GM12878 (cell line): ENCODE measurements at regions not wholly inside any gene's neighbourhood (a gene's known extent, or its start where the extent isn't known, plus 50 kb on each side); places are given as distances from the start of the nearest gene placed in this dataset.

Experiments used
- BCL11A ChIP-seq: IDR thresholded peaks from 2 replicates; pipeline ENCODE4 v1.6.1; 2011; ENCODE audit warnings: low read depth, low read length
- EGR1 ChIP-seq, 2 experiments: IDR thresholded peaks; 1 replicate in 1 of 2; 2 replicates in 1 of 2; pipeline ENCODE4 v1.6.1; 2011 to 2012; ENCODE audit warnings: low read depth in 2 of 2, low read length in 2 of 2, borderline replicate concordance in 1 of 2, mild to moderate bottlenecking in 1 of 2, moderate library complexity in 1 of 2
- FOS ChIP-seq: IDR thresholded peaks from 3 replicates; pipeline ENCODE4 v1.6.1; 2011; ENCODE audit warnings: borderline replicate concordance; ENCODE audit not compliant: insufficient read length; ENCODE audit errors: extremely low read depth
- MEF2B ChIP-seq: fragments of 450-650 bp; IDR thresholded peaks from 2 replicates; pipeline ENCODE4 v1.6.1; 2018; ENCODE audit warnings: mild to moderate bottlenecking, moderate library complexity; ENCODE audit not compliant: partially characterized antibody, poor library complexity, severe bottlenecking
- NRF1 ChIP-seq: conservative IDR thresholded peaks from 2 replicates; pipeline ENCODE4 v1.6.1; 2011; ENCODE audit warnings: mild to moderate bottlenecking, low read depth, low read length, improper control_type of control experiment
- POLR2AphosphoS2 ChIP-seq: IDR thresholded peaks from 2 replicates; pipeline ENCODE4 v1.6.1; 2011; ENCODE audit warnings: low read depth, mild to moderate bottlenecking, low read length, improper control_type of control experiment, moderate library complexity
- RUNX3 ChIP-seq: IDR thresholded peaks from 2 replicates; pipeline ENCODE4 v1.6.1; 2012; ENCODE audit warnings: low read length, inconsistent platforms
- SKIL ChIP-seq: fragments of 450-650 bp; IDR thresholded peaks from 2 replicates; pipeline ENCODE4 v1.6.1; 2017; ENCODE audit warnings: mild to moderate bottlenecking, low read depth, inconsistent platforms; ENCODE audit not compliant: poor library complexity, severe bottlenecking
- STAT1 ChIP-seq: fragments of 450-650 bp; conservative IDR thresholded peaks from 2 replicates; pipeline ENCODE4 v1.6.1; 2014; ENCODE audit warnings: antibody characterized with exemption, mild to moderate bottlenecking
- TARDBP ChIP-seq: IDR thresholded peaks from 2 replicates; pipeline ENCODE4 v1.6.1; 2016; ENCODE audit warnings: borderline replicate concordance
- USF1 ChIP-seq: IDR thresholded peaks from 2 replicates; pipeline ENCODE4 v1.6.1; 2011; ENCODE audit warnings: borderline replicate concordance, low read depth, mild to moderate bottlenecking, moderate library complexity, mixed read lengths, low read length; ENCODE audit not compliant: insufficient read depth; ENCODE audit errors: extremely low read length
- YY1 ChIP-seq: IDR thresholded peaks from 2 replicates; pipeline ENCODE4 v1.6.1; 2011; ENCODE audit warnings: low read depth, mild to moderate bottlenecking, low read length
- ZBTB4 ChIP-seq: fragments of 450-650 bp; formaldehyde crosslinking; IDR thresholded peaks from 2 replicates; pipeline ENCODE4 v1.4.0; 2022; ENCODE audit warnings: mild to moderate bottlenecking, moderate library complexity
- ZNF274 ChIP-seq: IDR thresholded peaks from one replicate; pipeline ENCODE4 v1.8.0; 2011; ENCODE audit not compliant: insufficient read length, insufficient read depth
- TF ChIP-seq, protein P1 (sequence below): IDR thresholded peaks from 2 replicates; pipeline ENCODE4 v1.6.1; 2012; ENCODE audit warnings: improper control_type of control experiment, low read depth, low read length; ENCODE audit not compliant: insufficient replicate concordance

DNA sequence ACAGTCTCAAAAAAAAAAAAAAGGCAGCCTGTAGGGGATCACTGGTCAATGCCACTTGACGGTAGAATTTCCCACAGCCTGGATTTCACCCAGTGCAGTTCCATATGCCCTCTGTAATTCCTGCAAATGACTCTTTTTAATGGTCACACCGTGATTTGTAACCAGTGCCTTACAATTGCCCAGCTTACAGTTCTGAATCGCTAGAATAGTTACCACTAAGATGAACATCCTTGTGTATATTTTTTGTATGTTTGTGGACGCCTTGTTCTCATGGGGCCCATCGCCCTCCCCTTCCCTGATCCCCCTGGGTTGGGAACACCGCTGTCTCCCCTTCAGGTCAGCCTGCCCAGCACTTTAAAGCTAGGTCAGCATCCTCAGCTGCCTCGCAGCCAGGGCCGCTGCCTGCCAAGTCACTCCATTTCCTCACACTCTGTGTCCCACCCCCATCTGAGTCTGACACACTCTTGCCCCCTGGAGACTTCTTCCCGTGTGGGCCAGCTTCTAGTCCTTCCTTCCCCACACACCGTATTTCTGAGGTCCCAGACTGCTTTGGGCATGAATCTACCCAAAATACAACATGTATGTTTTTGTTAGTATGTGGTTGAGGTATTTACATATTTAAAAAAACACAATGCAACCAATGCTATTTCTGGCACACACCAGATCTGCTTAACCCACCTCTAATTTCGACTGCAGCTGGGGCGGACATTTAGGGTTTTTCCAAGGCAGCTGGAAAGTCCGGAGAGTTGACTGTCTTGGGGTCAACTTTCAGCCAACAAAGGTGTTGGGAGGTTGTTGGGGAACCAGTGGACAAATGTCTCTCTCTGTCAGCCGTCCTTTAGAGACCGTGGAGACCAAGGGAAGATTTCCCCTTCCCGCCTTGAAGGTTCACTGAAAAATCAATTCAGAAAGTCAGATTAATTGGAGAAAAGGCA, 120.5 kb upstream of the NEK6 start (continued):
- TF ChIP-seq ZBTB4 (CRISPR knock-in tag), result no peak
- TF ChIP-seq, protein P1, sequence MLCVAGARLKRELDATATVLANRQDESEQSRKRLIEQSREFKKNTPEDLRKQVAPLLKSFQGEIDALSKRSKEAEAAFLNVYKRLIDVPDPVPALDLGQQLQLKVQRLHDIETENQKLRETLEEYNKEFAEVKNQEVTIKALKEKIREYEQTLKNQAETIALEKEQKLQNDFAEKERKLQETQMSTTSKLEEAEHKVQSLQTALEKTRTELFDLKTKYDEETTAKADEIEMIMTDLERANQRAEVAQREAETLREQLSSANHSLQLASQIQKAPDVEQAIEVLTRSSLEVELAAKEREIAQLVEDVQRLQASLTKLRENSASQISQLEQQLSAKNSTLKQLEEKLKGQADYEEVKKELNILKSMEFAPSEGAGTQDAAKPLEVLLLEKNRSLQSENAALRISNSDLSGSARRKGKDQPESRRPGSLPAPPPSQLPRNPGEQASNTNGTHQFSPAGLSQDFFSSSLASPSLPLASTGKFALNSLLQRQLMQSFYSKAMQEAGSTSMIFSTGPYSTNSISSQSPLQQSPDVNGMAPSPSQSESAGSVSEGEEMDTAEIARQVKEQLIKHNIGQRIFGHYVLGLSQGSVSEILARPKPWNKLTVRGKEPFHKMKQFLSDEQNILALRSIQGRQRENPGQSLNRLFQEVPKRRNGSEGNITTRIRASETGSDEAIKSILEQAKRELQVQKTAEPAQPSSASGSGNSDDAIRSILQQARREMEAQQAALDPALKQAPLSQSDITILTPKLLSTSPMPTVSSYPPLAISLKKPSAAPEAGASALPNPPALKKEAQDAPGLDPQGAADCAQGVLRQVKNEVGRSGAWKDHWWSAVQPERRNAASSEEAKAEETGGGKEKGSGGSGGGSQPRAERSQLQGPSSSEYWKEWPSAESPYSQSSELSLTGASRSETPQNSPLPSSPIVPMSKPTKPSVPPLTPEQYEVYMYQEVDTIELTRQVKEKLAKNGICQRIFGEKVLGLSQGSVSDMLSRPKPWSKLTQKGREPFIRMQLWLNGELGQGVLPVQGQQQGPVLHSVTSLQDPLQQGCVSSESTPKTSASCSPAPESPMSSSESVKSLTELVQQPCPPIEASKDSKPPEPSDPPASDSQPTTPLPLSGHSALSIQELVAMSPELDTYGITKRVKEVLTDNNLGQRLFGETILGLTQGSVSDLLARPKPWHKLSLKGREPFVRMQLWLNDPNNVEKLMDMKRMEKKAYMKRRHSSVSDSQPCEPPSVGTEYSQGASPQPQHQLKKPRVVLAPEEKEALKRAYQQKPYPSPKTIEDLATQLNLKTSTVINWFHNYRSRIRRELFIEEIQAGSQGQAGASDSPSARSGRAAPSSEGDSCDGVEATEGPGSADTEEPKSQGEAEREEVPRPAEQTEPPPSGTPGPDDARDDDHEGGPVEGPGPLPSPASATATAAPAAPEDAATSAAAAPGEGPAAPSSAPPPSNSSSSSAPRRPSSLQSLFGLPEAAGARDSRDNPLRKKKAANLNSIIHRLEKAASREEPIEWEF, result peak; percentile 93
- no peak for TF ChIP-seq POLR2AphosphoS2
- TF ChIP-seq MEF2B, result peak; percentile 100
- no peak; the same call in 1 of the 2 replicates for TF ChIP-seq STAT1
- TF ChIP-seq FOS, result no peak
- TF ChIP-seq YY1, result peak; percentile 86
- no peak for TF ChIP-seq TARDBP
- TF ChIP-seq EGR1 (IDR thresholded peaks at IDR 0.05; ENCODE audit: borderline replicate concordance in 1 of 2, low read depth in 2 of 2, low read length in 2 of 2), result no peak
- peak; percentile 97 for TF ChIP-seq RUNX3
- no peak for TF ChIP-seq ZNF274
- peak; percentile 92 for TF ChIP-seq SKIL
- no peak for TF ChIP-seq USF1
- TF ChIP-seq NRF1, result no peak
- TF ChIP-seq BCL11A, result peak; percentile 81
